B cell (primary cell): ENCODE measurements at regions not wholly inside any gene's neighbourhood (a gene's known extent, or its start where the extent isn't known, plus 50 kb on each side); places are given as distances from the start of the nearest gene placed in this dataset.

Source experiments
- ATAC-seq: fragments of 200-7000 bp; cut with Tn5 transposase; one replicate; pipeline ENCODE4 v1.10.0; 2021; ENCODE audit warnings: low read depth, mild to moderate bottlenecking, moderate number of reproducible peaks, moderate library complexity
- CTCF ChIA-PET: fragments of 350-600 bp; sonication (Branson Sonifier 250); formaldehyde crosslinking; loops from one replicate; lab custom pipeline; 2021; ENCODE audit warnings: antibody characterized with exemption, inconsistent platforms; lab: Charles Lee
- POLR2A ChIA-PET: fragments of 350-600 bp; sonication (Branson Sonifier 250); formaldehyde crosslinking; loops from one replicate; lab custom pipeline; 2021; ENCODE audit warnings: antibody characterized with exemption; lab: Charles Lee
- DNase-seq: peaks from one replicate; pipeline ENCODE4 v3.0.0; 2013
- H2AFZ ChIP-seq: 2 replicates; pipeline ENCODE4 v1.6.1; 2012; ENCODE audit warnings: mild to moderate bottlenecking, low read depth, low read length; ENCODE audit not compliant: insufficient read depth, poor library complexity, severe bottlenecking
- H3K27ac ChIP-seq, 2 donors: 1 replicate in 1 of 2; 2 replicates in 1 of 2; pipeline ENCODE4 v1.5.1; 2012 to 2013; ENCODE audit warnings: low read length in 2 of 2, mild to moderate bottlenecking in 2 of 2, moderate library complexity in 1 of 2
- H3K27me3 ChIP-seq, 4 experiments: fragments of 200-600 bp in 1 of 4; sonication (generic) in 1 of 4; replicated peaks in 1 of 4; 1 replicate in 2 of 4; 2 replicates in 2 of 4; pipeline versions ENCODE4 v1.6.1 to v1.7.0; 2013 to 2016; ENCODE audit warnings: low read length in 3 of 4, mild to moderate bottlenecking in 2 of 4, mixed read lengths in 1 of 4, moderate library complexity in 1 of 4; ENCODE audit not compliant: insufficient read depth in 4 of 4, control insufficient read depth in 3 of 4; ENCODE audit errors: control extremely low read depth in 1 of 4
- H3K36me3 ChIP-seq, 2 experiments: replicated peaks in 1 of 2; 1 replicate in 1 of 2; 2 replicates in 1 of 2; pipeline versions ENCODE4 v1.6.1 to v1.7.1; 2013; ENCODE audit warnings: low read length in 1 of 2; ENCODE audit not compliant: insufficient read depth in 2 of 2, control insufficient read depth in 1 of 2; ENCODE audit errors: control extremely low read depth in 1 of 2, extremely low read depth in 1 of 2
- H3K4me1 ChIP-seq, 2 donors: fragments of 200-600 bp in 1 of 2; sonication (generic) in 1 of 2; 1 replicate in 1 of 2; 2 replicates in 1 of 2; pipeline versions ENCODE4 v1.5.1 to v1.6.1; 2013 to 2017; ENCODE audit warnings: low read length in 2 of 2; ENCODE audit not compliant: control insufficient read depth in 2 of 2, insufficient read depth in 2 of 2
- H3K4me2 ChIP-seq: replicated peaks from 2 replicates; pipeline ENCODE3; 2012; ENCODE audit warnings: mild to moderate bottlenecking, low read depth, low read length; ENCODE audit not compliant: poor library complexity, severe bottlenecking
- H3K4me3 ChIP-seq, 5 experiments: fragments of 200-600 bp in 1 of 5; sonication (generic) in 1 of 5; 1 replicate in 3 of 5; 2 replicates in 2 of 5; pipeline versions ENCODE4 v1.5.1 to v1.7.0; 2011 to 2016; ENCODE audit warnings: low read length in 4 of 5, mild to moderate bottlenecking in 4 of 5, low read depth in 2 of 5, control low read depth in 1 of 5, moderate library complexity in 1 of 5; ENCODE audit not compliant: insufficient read depth in 1 of 5; ENCODE audit errors: control extremely low read depth in 1 of 5, extremely low read depth in 1 of 5
- H3K79me2 ChIP-seq: fragments of 200-600 bp; sonication (generic); one replicate; pipeline ENCODE4 v1.6.0; 2016; ENCODE audit warnings: low read length; ENCODE audit not compliant: control insufficient read depth, insufficient read depth
- H3K9ac ChIP-seq: fragments of 200-600 bp; sonication (generic); 2 replicates; pipeline ENCODE4 v1.6.1; 2017; ENCODE audit warnings: mild to moderate bottlenecking, low read length, moderate library complexity
- H3K9me3 ChIP-seq, 3 donors: one replicate each; pipeline versions ENCODE4 v1.6.1 to v1.7.1; 2013; ENCODE audit warnings: low read length in 2 of 3; ENCODE audit not compliant: control insufficient read depth in 2 of 3, insufficient read depth in 1 of 3; ENCODE audit errors: control extremely low read depth in 1 of 3
- H4K20me1 ChIP-seq: 2 replicates; pipeline ENCODE4 v1.6.0; 2012; ENCODE audit warnings: mild to moderate bottlenecking, low read length; ENCODE audit not compliant: insufficient read depth, control insufficient read depth, poor library complexity, severe bottlenecking
- H3K27ac Mint-ChIP-seq: one replicate; pipeline ENCODE4 v1.8.0; 2021; ENCODE audit warnings: mixed read lengths
- H3K27me3 Mint-ChIP-seq: one replicate; pipeline ENCODE4 v1.8.0; 2021; ENCODE audit warnings: mixed read lengths
- H3K4me1 Mint-ChIP-seq: one replicate; pipeline ENCODE4 v1.8.0; 2021; ENCODE audit warnings: mixed read lengths
- H3K4me3 Mint-ChIP-seq: one replicate; pipeline ENCODE4 v1.8.0; 2021; ENCODE audit warnings: mixed read lengths
- H3K9me3 Mint-ChIP-seq: one replicate; pipeline ENCODE4 v1.8.0; 2022; ENCODE audit warnings: mixed read lengths; ENCODE audit not compliant: insufficient read depth
- CTCF ChIP-seq: fragments of 200-600 bp; IDR thresholded peaks from one replicate; pipeline ENCODE4 v1.8.0; 2022; ENCODE audit warnings: antibody characterized with exemption, mild to moderate bottlenecking
- EZH2 ChIP-seq: IDR thresholded peaks from 2 replicates; pipeline ENCODE4 v1.6.1; 2012; ENCODE audit warnings: borderline replicate concordance, low read depth, mild to moderate bottlenecking, moderate library complexity, low read length; ENCODE audit not compliant: insufficient read depth, poor library complexity, severe bottlenecking
- WGBS: methylation state at CpG from one replicate; pipeline ENCODE4 v1.1.5; 2013; ENCODE audit warnings: missing lambda C conversion rate; ENCODE audit not compliant: insufficient coverage; 5-methylcytosine and 5-hydroxymethylcytosine counted together
- intact Hi-C: fragments of 100-400 bp; cut with micrococcal nuclease; formaldehyde crosslinking; loops from one replicate; pipeline ENCODE4 v1.10.0; 2022

GRCh38 chr14:30482276-30482675, 76.7 kb upstream of the G2E3 start:
- DNase-seq (no peak), ATAC-seq (no peak)
- intact Hi-C loops, result no loop called here
- Histone ChIP-seq H3K4me1 (no peaks in the 10 kb centered on the region), H3K4me3 (no peak overlapping the region), H4K20me1 (no peaks in the 10 kb centered on the region), H3K27me3 (no peaks in the 10 kb centered on the region), H3K4me2 (no peak overlapping the region), H3K79me2 (no peaks in the 10 kb centered on the region), H3K36me3 (no peaks in the 10 kb centered on the region), H3K27ac (no peak overlapping the region), H2AFZ (no peak overlapping the region), H3K9me3 (no peaks in the 10 kb centered on the region), H3K9ac (no peak overlapping the region)
- POLR2A ChIA-PET, result no interaction called here
- peaks cover 7% of the 10 kb centered on the region for H3K27me3 Mint-ChIP-seq
- H3K27ac Mint-ChIP-seq, result no peak overlapping the region
- H3K4me1 Mint-ChIP-seq, result no peaks in the 10 kb centered on the region
- no CpG with 5 or more reads among the region's 1 CpG for WGBS
- CTCF ChIA-PET, result no interaction called here
- H3K9me3 Mint-ChIP-seq, result no peaks in the 10 kb centered on the region
- H3K4me3 Mint-ChIP-seq, result no peak overlapping the region
- TF ChIP-seq EZH2 (no peak), CTCF (no peak)

GRCh38 chr14:30484201-30484600, 74.8 kb upstream of the G2E3 start:
- no peak overlapping the region for H3K4me2 ChIP-seq
- no peaks in the 10 kb centered on the region for H3K9me3 ChIP-seq
- Mint-ChIP-seq H3K27me3 (peaks cover 7% of the 10 kb centered on the region), H3K4me1 (no peaks in the 10 kb centered on the region), H3K9me3 (no peaks in the 10 kb centered on the region), H3K4me3 (no peak overlapping the region), H3K27ac (no peak overlapping the region)
- no peaks in the 10 kb centered on the region for H3K4me1 ChIP-seq
- WGBS, result no CpG with 5 or more reads among the region's 3 CpGs
- POLR2A ChIA-PET, result no interaction called here
- intact Hi-C loops, result no loop called here
- H3K27ac ChIP-seq, result no peak overlapping the region
- ATAC-seq, result no peak
- no peaks in the 10 kb centered on the region for H4K20me1 ChIP-seq
- CTCF ChIA-PET, result no interaction called here
- TF ChIP-seq CTCF (no peak), EZH2 (no peak)
- no peak overlapping the region for H3K9ac ChIP-seq
- H3K79me2 ChIP-seq, result no peaks in the 10 kb centered on the region
- H2AFZ ChIP-seq, result no peak overlapping the region
- no peak overlapping the region for H3K4me3 ChIP-seq
- H3K27me3 ChIP-seq, result no peaks in the 10 kb centered on the region
- H3K36me3 ChIP-seq, result no peaks in the 10 kb centered on the region
- DNase-seq, result no peak
